ENCODE measurements at regions not wholly inside any gene's neighbourhood (a gene's known extent, or its start where the extent isn't known, plus 50 kb on each side); places are given as distances from the start of the nearest gene placed in this dataset.
A peak's percentile ranks its signal among the peaks of the same experiment; 100 is the strongest.
"Not testable (repeated sequence)": the region's sequence is repeated elsewhere in the genome, so short reads cannot be mapped to it uniquely, and the experiment has no call there.

DNA sequence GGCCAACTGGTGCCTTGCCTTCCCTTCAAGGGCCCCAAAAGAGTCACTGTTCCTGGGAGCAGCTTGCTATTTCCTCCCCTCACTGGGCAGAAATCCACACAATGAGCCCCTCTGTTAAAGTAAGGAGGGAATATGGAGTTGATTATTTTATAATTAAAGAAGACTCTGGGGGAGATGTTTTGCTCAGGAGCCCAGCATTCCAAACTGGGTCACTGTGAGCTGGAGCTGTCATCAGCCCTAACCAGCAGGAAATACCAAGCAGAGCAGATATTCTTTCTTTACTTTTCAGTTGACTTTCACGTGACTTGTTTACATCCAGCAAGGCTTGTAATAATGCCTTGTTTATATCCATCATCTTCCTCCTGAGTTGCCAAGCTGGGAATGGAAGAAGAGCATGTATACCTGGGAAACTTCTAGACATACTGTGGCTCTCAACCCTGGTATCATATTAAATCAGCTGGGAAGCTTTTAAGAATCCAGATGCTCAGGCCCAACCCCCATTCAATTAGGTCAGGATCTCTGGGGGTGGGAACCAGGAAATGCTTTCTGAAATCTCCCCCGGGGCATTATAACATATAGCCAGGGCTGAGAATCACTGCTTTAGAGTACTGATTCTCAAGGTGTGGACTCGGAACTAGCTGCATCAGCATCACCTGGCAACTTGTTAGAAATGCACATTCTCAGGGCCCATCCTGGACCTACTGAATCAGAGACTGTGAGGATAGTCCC is 175.6 kb upstream of the MYLIP start:
- peak; percentile 93 for DNase-seq

DNA sequence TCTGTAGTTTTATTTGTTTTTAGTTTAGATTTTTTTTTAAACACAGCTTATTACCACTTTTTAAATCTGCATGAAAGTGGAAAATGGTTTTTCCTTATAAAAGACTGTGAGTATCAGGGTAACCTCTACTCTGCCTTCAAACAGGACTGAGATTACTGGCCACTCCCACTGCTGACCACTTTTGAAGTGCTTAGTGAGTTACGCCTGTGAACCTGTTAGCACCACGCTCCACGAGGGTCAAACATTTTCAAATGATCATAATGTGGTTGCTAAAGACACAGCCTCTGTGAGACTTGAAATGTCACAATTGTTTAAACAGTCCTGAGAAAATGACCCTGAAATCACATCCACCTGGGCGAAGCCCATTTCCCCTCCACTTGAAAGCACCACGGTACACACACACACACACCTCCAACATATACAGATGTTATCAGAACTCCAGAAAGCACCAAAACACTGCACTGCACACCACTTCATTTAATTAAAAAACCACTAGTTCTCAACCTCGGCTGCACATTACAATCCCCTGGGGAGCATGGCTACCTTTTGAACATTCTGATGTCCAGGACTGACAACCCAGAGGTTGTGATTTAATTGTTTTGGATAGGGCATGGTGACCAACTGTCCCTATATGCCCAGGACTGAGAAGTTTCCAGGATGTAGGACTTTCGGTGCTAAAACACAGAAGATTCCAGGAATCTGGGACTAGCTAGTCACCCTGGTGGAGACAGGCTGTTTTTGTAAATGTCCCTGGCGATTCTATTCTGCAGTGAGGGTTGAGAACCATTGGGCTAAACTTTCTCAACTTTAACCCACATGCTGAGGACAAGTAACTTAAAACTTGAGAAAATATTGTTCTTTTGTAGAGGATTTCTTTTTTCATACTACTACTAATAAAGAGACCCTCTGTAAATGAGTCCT is 176.4 kb upstream of the MYLIP start:
- DNase-seq = no peak

DNA sequence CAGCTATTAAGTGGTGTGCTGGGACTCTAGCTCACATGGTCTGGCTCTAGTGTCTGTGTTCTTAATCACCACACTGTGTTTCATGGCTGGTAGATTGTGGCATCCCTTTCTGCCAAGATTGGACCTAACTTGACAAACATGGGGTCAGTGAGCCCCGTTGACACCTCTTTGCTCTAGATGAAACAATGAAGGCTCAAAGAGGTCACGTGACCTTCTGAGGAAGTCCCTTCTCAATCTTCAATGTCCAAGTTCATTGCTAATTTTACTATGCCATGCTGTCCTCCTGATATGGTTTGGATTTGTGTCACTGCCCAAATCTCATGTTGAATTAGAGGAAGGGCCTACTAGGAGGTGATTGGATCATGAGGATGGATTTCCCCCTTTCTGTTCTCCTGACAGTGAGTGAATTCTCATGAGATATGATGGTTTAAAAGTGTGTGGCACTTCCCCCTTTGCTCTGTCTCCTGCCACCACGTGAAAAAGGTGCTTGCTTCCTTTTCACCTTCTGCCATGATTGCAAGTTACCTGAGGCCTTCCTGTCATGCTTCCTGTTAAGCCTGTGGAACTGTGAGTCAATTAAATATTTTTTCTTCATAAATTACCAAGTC is 177.8 kb upstream of the MYLIP start:
- no peak for DNase-seq

DNA sequence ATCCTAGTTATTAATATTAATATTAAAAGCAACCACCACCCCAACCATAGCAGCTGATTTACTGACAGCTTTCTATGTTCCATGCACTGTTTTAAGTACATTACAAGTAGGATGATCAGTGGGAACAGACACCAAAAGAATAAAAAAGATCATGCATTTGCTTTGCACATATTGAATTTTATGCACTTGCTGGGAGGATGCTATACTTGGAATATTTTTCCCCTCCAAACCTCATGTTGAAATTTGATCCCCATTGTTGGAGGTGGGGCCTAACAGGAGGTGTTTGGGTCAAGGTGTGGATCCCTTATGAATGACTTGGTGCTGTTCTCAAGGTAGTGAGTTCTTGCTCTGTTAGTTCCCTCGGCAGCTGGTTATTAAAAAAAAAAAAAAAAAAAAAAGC is 178.9 kb upstream of the MYLIP start:
- DNase-seq = no peak

DNA sequence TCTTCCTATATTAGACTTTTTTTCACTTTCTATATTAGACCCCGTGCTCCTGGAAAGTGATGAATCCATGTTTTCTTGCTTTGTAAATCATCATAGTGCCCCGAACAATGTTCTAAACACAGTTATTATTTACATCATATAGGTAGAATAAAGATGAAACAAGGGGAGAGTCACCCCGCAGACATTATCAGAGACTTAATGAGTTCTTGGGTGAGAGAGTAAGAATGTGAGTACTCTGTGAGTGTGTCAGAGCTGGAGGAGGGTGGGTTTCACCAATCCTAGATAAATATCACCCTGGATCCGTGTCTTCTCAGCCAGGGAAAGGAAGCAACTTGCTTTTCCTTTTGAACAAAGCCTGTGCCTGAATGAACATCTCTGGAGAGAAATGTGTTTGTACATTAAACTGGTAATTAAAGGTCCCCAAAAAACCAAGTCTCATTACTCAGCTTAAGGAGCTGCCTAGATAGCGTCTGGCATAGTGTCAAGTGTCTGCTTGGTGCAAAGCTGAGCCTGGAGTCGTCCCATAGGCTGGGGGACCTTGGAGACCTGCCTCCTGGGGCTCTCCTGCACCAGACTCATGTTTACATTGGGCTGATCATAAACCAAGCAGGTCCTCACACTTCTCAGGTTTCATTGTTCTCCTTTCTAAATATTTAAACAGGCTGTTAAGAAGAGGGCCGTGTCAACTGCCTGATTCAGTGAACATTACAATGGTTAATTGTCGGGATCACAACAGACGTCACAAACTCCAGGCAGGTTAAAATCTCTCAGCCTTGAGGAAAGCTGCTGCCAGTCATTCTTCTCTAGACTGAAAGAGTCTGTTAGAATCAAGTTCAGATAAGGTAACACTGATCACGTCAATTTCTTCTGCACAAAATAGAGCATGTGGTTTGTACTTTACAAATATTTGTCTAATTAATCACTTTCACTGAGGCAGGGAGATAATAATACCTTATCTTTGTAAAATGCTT is 179.7 kb upstream of the MYLIP start:
- DNase-seq = peak; percentile 33

DNA sequence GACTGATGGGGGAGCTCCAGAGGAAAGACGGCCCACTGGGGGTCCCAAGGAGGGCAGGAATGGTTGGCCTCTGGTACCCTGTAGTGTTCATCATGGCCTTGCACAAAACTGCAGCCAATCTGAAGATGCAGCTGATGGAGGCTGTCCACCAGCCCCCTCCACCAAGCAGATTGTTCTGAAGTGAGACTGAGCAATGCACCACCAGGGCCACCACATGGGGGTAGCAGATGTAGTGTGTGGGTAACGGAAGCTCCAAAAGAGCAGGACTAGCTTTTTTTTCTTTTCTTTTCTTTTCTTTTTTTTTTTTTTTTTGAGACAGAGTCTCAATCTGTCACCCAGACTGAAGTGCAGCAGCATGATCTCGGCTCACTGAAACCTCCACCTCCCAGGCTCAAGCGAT is 181.0 kb upstream of the MYLIP start:
- DNase-seq = no peak

DNA sequence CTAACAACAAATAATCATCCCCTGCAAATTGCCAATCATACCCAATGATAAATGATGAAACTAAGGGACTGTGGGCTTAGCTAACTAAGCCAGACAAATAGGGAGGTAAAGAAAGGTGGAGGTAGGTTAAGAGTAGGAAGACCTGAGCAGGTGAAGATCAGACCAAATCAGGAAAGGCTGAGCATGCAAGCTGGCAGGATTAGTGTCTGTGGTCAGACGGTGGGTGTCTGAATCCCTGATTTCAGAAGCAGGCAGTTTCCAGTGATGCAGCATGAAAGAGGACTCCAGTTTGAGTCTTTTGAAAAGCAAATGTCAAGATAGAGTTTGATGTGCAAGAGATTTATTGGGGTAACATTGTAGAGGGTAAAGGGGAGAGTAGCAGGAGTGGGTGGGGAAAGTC is 181.4 kb upstream of the MYLIP start:
- DNase-seq = no peak

DNA sequence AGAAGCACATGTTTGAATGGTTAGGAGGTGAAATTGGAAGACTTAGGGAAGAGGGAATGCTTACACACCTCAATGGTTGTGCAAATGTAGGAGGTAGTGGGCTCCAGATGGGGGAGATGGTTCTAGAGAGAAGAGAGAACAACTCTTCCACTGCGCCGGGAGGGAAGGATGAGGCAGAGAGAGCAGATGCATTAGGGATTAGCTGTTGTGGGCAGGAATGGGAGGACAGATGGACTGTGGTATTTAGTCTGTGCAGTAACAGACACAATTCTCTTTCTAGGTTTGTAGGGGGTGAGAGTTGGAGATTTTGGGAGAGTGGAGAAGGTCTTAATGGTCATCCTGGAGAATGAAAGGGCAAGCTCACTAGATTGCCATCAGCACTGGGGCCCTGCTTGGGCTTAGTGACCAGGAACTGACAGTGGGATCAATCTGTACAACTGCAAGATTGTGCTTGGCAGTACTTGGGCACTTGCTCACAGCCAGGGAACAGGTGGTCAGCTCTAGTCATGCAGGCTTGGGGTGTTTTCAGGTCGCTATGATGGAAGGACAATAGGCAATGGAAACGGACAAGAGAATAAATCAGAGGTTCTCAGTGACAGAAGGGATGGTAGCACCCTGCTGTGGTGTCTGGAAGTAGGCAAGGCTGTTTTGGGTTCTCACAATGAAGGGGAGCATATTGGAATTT is 182.0 kb upstream of the MYLIP start:
- DNase-seq = no peak

DNA sequence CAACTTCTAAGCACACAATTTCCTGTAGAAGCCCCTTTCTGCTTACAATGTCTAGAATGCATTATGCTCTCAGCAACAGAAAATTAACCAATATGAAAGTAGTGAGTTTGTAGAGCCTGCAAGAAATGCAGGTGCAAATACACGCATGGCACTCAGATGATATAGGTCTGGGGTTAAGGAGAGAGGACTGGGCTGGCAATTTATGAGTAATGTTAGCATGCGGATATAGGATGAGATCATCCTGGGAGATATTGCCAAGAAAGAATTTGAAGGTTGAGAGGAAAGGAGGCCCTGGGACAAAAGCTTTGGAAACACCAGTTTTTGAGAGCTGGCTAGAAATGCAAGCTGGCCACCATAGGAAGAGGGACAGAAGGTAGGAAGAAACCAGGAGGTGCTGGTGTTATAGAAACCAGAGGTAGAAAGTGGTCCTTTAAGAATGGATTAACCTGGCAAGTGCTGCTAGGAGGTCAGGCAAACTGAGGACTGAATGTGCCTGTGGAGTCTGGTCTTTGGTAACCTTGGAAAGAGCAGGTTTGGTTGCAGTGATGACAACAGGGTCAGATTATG is 183.2 kb upstream of the MYLIP start:
- DNase-seq = peak; percentile 74

DNA sequence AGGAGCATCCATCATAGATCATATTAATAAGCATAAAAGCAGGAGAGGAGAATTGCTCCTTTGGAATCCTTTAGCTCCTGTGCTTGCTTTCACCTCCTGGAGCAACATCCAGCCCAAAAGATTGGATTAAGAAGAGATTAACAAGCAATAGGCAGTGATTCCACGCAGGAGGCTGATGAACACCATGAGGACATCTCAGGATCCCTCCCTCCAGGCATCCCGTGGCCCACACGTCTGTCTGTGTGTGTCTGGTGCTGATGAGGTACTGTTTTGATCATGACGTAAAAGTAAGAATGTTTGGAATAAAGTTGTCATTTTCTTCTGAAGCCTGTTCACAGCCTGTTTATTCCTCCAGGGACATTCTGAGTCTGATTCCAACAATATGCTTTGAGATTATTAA is 185.5 kb upstream of the MYLIP start:
- DNase-seq = no peak

DNA sequence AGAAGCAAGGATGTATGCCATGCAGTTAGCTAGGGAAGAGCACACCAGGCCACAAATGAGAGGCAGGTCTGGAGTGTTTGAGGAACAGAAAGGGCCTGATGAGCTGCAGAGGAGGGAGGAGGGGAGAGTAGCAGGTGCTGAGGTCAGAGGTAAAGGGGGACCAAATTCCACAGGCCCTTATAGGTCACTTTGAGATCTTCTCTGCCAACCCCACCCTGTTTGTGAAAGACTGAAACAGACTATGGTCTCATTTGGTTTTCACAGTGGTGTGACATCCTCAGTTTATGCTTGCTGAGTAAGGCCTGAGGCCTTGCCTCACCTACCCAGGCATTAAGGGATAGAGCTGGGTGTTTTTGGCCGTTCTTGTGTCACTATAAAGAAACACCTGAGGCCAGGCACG is 187.7 kb upstream of the MYLIP start:
- DNase-seq = no peak

DNA sequence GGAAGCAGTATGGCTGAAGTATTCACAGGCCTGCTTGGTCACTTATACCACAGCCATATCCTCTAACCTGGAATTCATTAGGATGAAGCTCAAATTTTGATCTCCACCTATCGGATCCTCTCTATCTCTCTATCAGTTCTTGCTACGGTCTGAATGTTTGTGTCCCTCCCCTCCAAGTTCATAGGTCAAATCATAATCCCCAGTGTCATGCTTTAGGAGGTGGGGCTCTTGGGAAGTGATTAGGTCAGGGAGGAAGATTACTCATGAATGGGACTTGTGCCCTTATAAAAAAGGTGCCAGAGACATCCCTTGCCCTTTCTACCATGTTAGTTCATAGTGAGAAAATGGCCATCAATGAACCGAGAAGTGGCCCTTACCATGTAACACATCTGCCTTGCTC is 190.8 kb upstream of the MYLIP start:
- no peak for DNase-seq

DNA sequence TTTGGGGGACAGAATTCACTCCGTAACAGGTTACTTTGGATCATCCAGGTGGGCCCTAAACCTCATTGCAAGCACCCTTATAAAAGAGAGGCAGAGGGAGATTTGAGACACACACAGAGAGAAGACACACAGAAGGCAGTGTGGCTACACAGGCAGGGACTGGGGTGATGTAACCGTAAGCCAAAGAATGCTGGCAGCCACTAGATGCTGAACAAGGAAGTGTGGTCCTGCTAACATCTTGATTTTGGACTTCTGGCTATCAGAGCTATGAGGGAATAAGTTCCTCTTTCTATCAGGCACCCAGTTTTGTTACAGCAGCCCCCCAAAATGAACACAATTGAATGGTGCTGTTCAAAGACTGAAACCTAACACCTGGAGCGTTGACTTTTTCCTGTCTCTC is 191.3 kb upstream of the MYLIP start:
- no peak for DNase-seq

DNA sequence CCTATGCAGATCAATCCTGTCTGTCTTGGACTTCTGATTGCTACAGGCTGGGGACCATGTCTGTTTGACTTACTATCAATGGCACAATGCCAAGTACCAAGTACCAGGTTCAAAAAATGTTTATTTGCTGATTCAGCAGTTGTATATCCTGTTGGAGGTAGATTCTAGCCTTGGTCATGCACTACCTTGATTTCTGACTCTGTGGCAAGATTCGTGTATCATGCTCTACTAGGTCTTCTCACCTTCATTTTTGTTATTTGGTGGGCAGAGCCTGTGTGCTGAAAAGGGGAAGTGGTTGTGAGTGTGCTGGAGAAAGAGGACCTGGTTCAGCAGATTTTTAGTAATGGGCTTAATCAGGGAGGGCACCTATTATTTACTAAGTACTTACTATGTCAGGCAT is 192.4 kb upstream of the MYLIP start:
- DNase-seq = no peak

DNA sequence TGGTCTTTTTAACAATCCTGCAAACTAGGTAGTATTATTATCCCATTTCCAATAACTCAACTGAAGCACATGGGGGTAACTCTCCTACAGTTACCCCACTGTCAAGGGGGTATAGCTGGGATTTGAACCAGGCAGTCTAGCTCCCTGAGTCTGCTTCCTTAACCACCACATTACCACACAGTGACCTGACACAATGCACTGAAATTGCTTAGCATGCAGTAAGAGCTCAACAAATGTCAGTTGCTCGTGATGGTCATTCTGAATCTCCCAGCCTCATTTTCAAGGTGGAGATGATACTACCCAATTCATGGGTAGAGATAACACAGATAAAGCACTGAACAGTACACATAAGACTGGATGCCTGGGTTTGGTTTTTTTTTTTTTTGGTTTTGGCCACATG is 193.2 kb upstream of the MYLIP start:
- no peak for DNase-seq

DNA sequence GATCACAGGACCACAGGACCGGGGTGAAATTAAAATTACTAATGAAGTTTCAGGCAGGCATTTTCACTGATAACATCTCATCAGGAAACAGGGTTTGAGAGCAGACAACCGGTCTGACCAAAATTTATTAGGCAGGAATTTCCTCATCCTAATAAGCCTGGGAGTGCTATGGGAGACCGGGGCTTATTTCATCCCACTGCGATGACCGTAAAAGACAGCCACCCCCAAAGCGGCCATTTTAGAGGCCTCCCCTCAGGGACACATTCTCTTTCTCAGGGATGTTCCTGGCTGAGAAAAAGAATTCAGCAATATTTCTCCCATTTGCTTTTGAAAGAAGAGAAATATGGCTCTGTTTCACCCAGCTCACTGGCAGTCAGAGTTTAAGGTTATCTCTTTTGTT is 197.2 kb upstream of the MYLIP start:
- DNase-seq = not testable (repeated sequence)

DNA sequence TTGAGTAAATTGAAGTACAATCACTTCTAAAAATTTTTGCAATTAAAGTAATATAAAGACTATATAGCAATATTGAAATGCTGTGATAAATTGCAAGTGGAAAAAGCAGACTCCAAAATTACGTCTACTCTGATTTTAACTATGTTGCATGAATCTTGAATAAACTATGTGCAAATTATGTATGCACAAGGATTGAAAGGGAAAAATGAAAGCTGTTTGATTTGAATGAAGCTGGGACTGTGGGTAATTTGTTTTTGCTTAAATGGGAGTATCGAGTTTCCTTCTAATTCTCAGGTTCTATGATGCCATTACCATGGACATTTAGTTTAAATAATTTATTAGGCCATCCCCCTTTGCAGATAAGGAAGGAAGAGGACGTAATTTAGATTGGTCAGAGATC is 198.7 kb upstream of the MYLIP start:
- no peak for DNase-seq

DNA sequence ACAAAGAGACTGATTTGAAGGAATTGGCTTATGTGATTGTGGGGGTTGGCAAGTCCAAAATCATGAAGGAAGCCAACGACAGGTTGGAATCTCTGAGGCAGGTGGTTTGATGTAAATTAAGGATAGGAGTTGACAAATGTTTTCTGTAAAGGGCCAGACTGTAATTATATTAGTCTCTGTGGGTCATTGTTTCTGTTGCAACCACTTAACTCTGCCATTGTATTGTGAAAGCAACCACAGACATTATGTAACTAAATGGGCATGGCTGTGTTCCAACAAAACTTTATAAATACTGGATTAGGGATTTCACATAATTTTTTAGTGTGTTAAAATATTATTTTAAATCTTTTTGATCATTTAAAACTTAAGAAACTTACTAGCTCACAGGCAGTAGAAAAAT is 199.2 kb upstream of the MYLIP start:
- DNase-seq = no peak

DNA sequence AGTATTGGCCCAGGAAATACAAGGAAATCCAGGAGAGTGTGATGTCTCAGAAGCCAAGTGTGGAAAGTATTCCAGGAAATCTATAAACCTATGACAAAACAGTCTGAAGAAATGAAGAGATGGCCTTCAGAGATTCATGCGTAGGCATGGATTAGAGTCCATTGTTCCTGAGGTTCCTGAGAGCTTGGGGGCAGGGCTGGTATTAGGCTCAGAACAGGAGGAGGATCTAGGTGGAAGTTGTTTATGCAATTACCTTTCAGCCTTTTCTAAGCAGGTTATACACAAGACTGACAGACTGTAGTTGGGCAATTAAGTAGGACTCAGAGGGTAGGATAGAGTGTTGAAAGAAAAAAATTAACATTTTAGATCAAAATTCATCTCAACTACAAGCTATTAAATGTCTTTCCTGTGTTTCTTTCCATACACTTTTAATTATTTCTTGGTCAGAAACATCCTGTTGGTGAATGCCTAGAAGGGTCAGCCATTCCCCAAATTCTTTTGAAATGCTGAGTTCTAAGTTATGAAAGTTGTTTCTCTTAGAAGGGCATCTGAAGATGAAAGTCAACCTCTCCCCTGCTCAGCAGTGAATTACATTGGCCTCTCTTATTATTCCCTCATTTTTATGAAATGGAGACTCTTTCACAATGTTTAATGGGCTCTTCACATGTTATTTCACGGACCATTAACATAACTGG is 201.2 kb upstream of the MYLIP start:
- DNase-seq = peak; percentile 76

DNA sequence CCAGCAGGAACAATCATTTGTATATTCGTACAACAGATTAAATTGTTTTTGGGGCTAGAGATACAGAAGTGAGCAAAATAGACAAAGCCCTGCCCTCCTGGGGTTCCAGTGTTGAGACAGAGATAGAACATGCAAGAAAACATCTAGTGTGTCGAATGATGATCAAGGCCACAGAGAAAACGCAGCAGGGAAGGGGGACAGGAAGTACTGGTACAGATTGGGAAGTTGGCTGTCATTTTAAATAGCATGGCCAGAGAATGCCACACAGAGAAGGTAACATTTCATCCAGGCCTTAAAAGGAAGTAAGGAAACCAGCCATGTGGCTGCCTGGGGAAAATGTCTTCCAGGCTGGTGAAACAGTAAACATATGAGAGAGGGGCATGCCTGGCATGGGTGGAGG is 202.6 kb upstream of the MYLIP start:
- DNase-seq = no peak

DNA sequence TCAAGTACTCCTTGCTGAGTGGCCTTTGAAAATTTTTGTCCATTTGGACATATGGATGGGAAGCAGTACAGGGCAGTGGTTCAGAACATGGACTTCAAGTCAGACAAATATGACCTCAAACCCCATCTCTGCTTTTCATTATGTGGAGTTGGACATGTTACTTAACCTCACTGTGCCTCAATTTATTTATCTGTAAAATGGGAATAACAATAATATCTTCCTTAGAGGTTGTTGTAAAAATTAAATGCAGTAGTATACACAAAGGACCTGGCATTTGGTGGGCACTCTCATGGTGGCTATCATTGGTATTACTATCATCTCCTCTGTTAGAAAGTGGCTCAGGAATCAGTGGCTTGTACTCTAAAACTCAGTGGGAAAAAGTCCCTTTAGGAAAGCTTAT is 204.0 kb upstream of the MYLIP start:
- DNase-seq = no peak

Measured in fibroblast of skin of right quadriceps (primary cell).